ENCODE measurements at regions not wholly inside any gene's neighbourhood (a gene's known extent, or its start where the extent isn't known, plus 50 kb on each side); places are given as distances from the start of the nearest gene placed in this dataset.

GRCh38 chr5:153865016-153865415 is 173.7 kb downstream of the FAM114A2 start:
- TF ChIP-seq, protein P1, sequence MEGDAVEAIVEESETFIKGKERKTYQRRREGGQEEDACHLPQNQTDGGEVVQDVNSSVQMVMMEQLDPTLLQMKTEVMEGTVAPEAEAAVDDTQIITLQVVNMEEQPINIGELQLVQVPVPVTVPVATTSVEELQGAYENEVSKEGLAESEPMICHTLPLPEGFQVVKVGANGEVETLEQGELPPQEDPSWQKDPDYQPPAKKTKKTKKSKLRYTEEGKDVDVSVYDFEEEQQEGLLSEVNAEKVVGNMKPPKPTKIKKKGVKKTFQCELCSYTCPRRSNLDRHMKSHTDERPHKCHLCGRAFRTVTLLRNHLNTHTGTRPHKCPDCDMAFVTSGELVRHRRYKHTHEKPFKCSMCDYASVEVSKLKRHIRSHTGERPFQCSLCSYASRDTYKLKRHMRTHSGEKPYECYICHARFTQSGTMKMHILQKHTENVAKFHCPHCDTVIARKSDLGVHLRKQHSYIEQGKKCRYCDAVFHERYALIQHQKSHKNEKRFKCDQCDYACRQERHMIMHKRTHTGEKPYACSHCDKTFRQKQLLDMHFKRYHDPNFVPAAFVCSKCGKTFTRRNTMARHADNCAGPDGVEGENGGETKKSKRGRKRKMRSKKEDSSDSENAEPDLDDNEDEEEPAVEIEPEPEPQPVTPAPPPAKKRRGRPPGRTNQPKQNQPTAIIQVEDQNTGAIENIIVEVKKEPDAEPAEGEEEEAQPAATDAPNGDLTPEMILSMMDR (IDR thresholded peaks at IDR 0.05; ENCODE audit: extremely low read depth, insufficient read depth, missing control alignments) = no peak
- in situ Hi-C loops (cut with MboI; ENCODE audit: low pct_unique_long_range_greater_than_20kb, low sequenced_read_pairs, unreplicated experiment) = no loop called here
- DNase-seq (ENCODE audit: low spot score) = no peak

DNA sequence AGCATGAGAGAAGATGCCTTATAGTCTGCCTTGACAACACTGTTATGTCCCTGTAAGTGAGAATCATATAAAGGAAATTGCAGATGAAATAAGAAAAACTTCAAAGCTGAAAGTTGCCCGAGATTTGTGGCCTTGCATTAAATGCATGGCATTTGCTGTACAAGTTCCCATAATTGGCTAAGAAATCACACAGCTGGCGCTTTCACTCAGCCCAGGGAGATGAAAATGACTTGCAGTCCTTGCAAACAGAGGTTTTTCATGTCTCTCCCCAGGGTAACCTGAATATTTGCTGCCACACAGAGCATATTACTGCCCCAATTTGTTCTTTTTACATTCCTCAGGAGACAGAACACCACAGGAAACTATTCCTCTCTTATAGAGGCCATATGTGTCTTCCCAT is 174.8 kb downstream of the FAM114A2 start:
- TF ChIP-seq, protein P1 (IDR thresholded peaks at IDR 0.05; ENCODE audit: extremely low read depth, insufficient read depth, missing control alignments) = no peak
- in situ Hi-C loops (cut with MboI; ENCODE audit: low pct_unique_long_range_greater_than_20kb, low sequenced_read_pairs, unreplicated experiment) = no loop called here

More for the DNA sequence above, 174.8 kb downstream of the FAM114A2 start:
- DNase-seq (ENCODE audit: low spot score) = no peak

Data from GM13977 (cell line).